BE2C (cell line): ENCODE measurements at regions not wholly inside any gene's neighbourhood (a gene's known extent, or its start where the extent isn't known, plus 50 kb on each side); places are given as distances from the start of the nearest gene placed in this dataset.
A peak's percentile ranks its signal among the peaks of the same experiment; 100 is the strongest.

ENCODE experiments used
- DNase-seq: peaks from one replicate; pipeline ENCODE4 v3.0.0-alpha.2; 2020
- H3K27me3 ChIP-seq: fragments of 250-450 bp; sonication (Bioruptor Pico); 2 replicates; pipeline ENCODE4 v1.5.1; 2020; ENCODE audit warnings: mild to moderate bottlenecking
- H3K36me3 ChIP-seq: fragments of 250-450 bp; sonication (Bioruptor Pico); 2 replicates; pipeline ENCODE4 v1.5.1; 2020; ENCODE audit warnings: mild to moderate bottlenecking
- H3K4me1 ChIP-seq: fragments of 250-450 bp; sonication (Bioruptor Pico); 2 replicates; pipeline ENCODE4 v1.5.1; 2020
- H3K4me3 ChIP-seq: 2 replicates; pipeline ENCODE4 v1.5.1; 2011; ENCODE audit warnings: low read depth, low read length
- H3K9me3 ChIP-seq: fragments of 250-450 bp; sonication (Bioruptor Pico); 2 replicates; pipeline ENCODE4 v1.5.1; 2020
- TF ChIP-seq, protein P1 (sequence below): IDR thresholded peaks from 2 replicates; pipeline ENCODE4 v1.5.1; 2012; ENCODE audit warnings: mild to moderate bottlenecking, low read depth, low read length

DNA sequence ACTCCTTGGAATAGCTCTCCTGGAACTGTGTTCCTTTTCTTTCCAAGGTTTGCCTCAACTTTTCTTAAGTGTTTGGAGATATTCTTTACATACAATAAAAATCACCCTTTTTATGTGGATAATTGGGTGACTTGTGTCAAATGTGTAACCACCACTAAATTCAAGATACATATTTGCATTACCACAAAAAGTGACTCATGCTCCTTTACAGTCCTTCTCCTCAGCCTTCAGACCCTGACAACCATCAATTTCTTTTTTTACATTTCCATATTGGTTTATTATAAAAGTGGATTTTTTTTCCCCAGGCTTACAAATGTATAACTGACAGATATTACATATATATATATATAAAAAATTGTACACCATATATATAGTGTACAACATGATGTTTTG lies 372.0 kb upstream of the KCNN2 start:
- H3K27me3 ChIP-seq: no peaks in the 10 kb centered on the region
- no peaks in the 10 kb centered on the region for H3K9me3 ChIP-seq
- no peak overlapping the region for H3K4me3 ChIP-seq
- no peaks in the 10 kb centered on the region for H3K4me1 ChIP-seq
- TF ChIP-seq, protein P1, sequence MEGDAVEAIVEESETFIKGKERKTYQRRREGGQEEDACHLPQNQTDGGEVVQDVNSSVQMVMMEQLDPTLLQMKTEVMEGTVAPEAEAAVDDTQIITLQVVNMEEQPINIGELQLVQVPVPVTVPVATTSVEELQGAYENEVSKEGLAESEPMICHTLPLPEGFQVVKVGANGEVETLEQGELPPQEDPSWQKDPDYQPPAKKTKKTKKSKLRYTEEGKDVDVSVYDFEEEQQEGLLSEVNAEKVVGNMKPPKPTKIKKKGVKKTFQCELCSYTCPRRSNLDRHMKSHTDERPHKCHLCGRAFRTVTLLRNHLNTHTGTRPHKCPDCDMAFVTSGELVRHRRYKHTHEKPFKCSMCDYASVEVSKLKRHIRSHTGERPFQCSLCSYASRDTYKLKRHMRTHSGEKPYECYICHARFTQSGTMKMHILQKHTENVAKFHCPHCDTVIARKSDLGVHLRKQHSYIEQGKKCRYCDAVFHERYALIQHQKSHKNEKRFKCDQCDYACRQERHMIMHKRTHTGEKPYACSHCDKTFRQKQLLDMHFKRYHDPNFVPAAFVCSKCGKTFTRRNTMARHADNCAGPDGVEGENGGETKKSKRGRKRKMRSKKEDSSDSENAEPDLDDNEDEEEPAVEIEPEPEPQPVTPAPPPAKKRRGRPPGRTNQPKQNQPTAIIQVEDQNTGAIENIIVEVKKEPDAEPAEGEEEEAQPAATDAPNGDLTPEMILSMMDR: no peak
- no peaks in the 10 kb centered on the region for H3K36me3 ChIP-seq
- DNase-seq: no peak

DNA sequence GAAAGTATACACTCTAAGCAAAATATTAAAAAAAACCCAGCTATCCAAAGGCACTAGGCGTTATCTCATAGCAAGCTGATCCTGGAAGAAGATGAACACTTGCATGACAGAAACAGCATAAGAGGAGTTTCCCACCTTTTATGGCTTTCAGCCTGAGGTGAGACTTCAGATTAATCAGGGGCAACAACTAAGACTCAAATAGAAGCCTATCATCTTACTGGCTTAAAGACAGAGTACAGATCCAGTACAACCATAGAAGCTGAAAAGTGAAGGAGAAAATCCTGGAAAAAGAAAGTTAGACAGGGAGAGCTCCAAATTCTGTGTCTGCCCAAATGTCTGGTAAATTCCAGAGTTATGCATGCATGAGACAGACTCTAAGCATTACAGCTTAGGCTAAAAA lies 360.8 kb upstream of the KCNN2 start:
- Histone ChIP-seq H3K9me3 (no peaks in the 10 kb centered on the region), H3K4me1 (no peaks in the 10 kb centered on the region), H3K36me3 (no peaks in the 10 kb centered on the region), H3K27me3 (no peaks in the 10 kb centered on the region; the same call in 1 of the 2 replicates), H3K4me3 (no peak overlapping the region)
- no peak for DNase-seq
- TF ChIP-seq, protein P1: no peak

DNA sequence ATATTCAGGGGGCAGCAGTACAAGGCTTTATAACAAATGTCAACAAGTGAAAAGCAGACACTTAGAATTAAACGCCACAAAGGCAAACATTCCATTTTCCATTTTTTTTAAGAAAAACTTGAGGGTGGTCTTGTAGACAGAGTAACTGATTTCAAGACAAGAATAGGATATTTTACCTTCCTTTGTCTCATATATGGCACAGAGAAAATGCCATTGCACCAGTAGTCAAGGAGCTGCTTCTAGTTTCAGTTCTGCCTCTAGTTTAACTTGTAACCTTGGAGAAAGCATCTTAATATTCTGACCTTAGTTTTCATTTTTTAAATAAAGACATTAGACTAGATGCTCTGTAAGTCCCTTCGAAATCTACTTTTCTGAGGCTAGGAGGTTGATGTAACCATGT lies 355.3 kb upstream of the KCNN2 start:
- Histone ChIP-seq H3K4me1 (no peaks in the 10 kb centered on the region), H3K27me3 (no peaks in the 10 kb centered on the region), H3K4me3 (no peak overlapping the region), H3K9me3 (no peaks in the 10 kb centered on the region), H3K36me3 (no peaks in the 10 kb centered on the region)
- TF ChIP-seq, protein P1: no peak
- no peak for DNase-seq

DNA sequence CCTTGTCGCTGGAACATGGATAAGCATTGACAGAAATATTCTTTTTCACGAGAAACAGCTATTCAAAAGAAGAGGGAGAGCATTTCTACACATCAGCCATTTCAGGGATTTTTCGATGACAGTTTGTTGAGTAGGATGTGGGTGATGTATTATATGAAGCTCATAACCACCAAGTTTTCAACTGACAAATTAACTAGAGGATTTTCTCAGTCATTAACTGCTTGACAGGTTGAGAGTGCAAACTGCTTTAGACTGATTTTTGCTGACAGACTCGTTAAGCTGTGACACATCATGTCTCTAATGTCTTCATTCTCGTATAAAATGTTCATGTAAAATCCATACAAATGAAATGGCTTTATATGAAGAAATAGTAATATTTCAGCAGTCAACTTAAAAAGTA lies 354.2 kb upstream of the KCNN2 start:
- no peak overlapping the region for H3K4me3 ChIP-seq
- H3K4me1 ChIP-seq: no peaks in the 10 kb centered on the region
- H3K9me3 ChIP-seq: no peaks in the 10 kb centered on the region
- H3K27me3 ChIP-seq: no peaks in the 10 kb centered on the region
- no peak for DNase-seq
- no peaks in the 10 kb centered on the region for H3K36me3 ChIP-seq
- TF ChIP-seq, protein P1: no peak

DNA sequence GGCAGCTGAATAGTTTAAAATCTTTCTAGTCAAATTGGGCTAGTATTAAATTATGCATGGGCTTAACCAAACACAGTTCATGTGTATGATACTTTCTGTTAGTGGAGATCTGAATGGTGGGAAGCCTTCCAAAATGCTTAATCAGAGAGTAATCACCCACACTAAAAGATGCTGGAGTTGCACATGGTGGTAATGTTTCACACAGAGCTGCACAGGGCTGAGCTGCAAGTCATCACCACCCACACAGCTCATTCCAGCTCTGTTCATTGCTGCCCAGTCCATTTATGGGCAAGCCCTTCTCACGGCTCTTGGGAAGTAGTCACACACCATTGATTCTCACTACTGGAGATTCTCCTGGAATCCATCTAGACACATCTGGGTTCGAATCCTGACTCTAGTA lies 351.5 kb upstream of the KCNN2 start:
- H3K4me1 ChIP-seq: no peaks in the 10 kb centered on the region
- no peak for DNase-seq
- H3K4me3 ChIP-seq: no peak overlapping the region
- no peaks in the 10 kb centered on the region for H3K36me3 ChIP-seq
- H3K9me3 ChIP-seq: no peaks in the 10 kb centered on the region
- no peaks in the 10 kb centered on the region for H3K27me3 ChIP-seq
- TF ChIP-seq, protein P1: no peak

DNA sequence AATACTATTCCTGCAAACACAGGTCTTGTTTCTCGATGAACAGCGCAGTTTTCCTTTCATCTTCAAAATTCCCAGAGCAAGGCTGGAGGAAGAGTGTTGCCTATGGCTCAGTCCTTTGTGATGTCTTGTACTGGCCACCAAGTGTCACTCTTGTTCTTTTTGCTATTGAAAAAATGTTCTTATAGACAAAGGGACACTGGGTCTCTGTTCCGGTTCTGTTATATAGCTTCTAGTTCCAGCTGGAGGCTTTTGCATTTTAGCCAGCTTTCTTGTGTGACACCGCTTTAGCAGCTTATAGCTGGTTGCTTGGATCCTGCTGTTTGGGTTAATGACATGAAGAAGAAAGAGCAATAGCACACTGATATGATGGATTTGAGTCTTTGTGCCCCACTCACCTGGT lies 343.7 kb upstream of the KCNN2 start:
- no peaks in the 10 kb centered on the region for H3K27me3 ChIP-seq
- H3K36me3 ChIP-seq: no peaks in the 10 kb centered on the region
- no peak for DNase-seq
- H3K4me3 ChIP-seq: no peak overlapping the region
- TF ChIP-seq, protein P1: peak; percentile 29
- H3K4me1 ChIP-seq: no peaks in the 10 kb centered on the region
- H3K9me3 ChIP-seq: no peaks in the 10 kb centered on the region
